ENCODE measurements at regions not wholly inside any gene's neighbourhood (a gene's known extent, or its start where the extent isn't known, plus 50 kb on each side); places are given as distances from the start of the nearest gene placed in this dataset.
A peak's percentile ranks its signal among the peaks of the same experiment; 100 is the strongest.
"Not testable (repeated sequence)": the region's sequence is repeated elsewhere in the genome, so short reads cannot be mapped to it uniquely, and the experiment has no call there.

- BruUV-seq (replicated peaks); in situ Hi-C loops (cut with MboI); H3K36me3 ChIP-seq (ENCODE audit: control insufficient read depth, insufficient read depth, low read length); ATAC-seq; H3K4me1 ChIP-seq (replicated peaks in 1 of 2; ENCODE audit: control insufficient read depth in 2 of 2, insufficient read depth in 2 of 2, low read length in 2 of 2); H4K20me1 ChIP-seq (replicated peaks; ENCODE audit: control insufficient read depth, insufficient read depth, low read length); H3K27ac ChIP-seq (ENCODE audit: extremely low read depth, low read depth, low read length); H3K9ac ChIP-seq (ENCODE audit: insufficient read depth in 1 of 2, low read depth in 2 of 2, low read length in 2 of 2); CTCF ChIA-PET (ENCODE audit: low intra/inter-chr PET ratio); POLR2A ChIA-PET; H3K9me3 ChIP-seq (replicated peaks; ENCODE audit: control insufficient read depth, insufficient read depth, low read depth, low read length); FAIRE-seq; H3K27me3 ChIP-seq (ENCODE audit: control insufficient read depth in 2 of 2, insufficient read depth in 2 of 2, low read length in 2 of 2); H3K79me2 ChIP-seq (ENCODE audit: control insufficient read depth, insufficient read depth, low read length); H3K9me1 ChIP-seq (ENCODE audit: control insufficient read depth, insufficient read depth, low read length); H3K4me2 ChIP-seq (ENCODE audit: insufficient read depth, low read length); H2AFZ ChIP-seq (ENCODE audit: low read depth, low read length); H3K4me3 ChIP-seq; DNase-seq (ENCODE audit: extremely low read depth in 1 of 4, low spot score in 3 of 4): not testable (repeated sequence)
- intact Hi-C loops (cut with micrococcal nuclease), result loop anchor here (5.0 kb wide), 1 partner anchor 513 kb away; the partner anchor contains the start of gene CTSO
- WGBS (ENCODE audit: insufficient coverage, low coverage, missing lambda C conversion rate), result 2% methylated on average over 6 of the region's 6 CpGs
- TF ChIP-seq ZNF316 (IDR thresholded peaks at IDR 0.05), result peak; percentile 46; the same call in 1 of the 2 replicates
- peak; percentile 29; the same call in 1 of the 2 replicates for TF ChIP-seq C11orf30 (IDR thresholded peaks at IDR 0.05; ENCODE audit: low read depth)
Measured at GRCh38 chr4:155439760-155440159, 63.0 kb upstream of the MAP9 start.

GRCh38 chr4:155434904-155435303, 58.1 kb upstream of the MAP9 start:
- 2% methylated on average over 3 of the region's 3 CpGs for WGBS (ENCODE audit: insufficient coverage, low coverage, missing lambda C conversion rate)
- Histone ChIP-seq H3K9me3 (replicated peaks; ENCODE audit: control insufficient read depth, insufficient read depth, low read depth, low read length) (no peaks in the 10 kb centered on the region), H3K27me3 (ENCODE audit: control insufficient read depth in 2 of 2, insufficient read depth in 2 of 2, low read length in 2 of 2) (no peaks in the 10 kb centered on the region), H4K20me1 (replicated peaks; ENCODE audit: control insufficient read depth, insufficient read depth, low read length) (no peaks in the 10 kb centered on the region), H3K4me1 (replicated peaks in 1 of 2; ENCODE audit: control insufficient read depth in 2 of 2, insufficient read depth in 2 of 2, low read length in 2 of 2) (no peaks in the 10 kb centered on the region), H3K4me3 (no peak overlapping the region), H3K27ac (ENCODE audit: extremely low read depth, low read depth, low read length) (no peak overlapping the region), H2AFZ (ENCODE audit: low read depth, low read length) (no peak overlapping the region), H3K9me1 (ENCODE audit: control insufficient read depth, insufficient read depth, low read length) (no peaks in the 10 kb centered on the region), H3K36me3 (ENCODE audit: control insufficient read depth, insufficient read depth, low read length) (no peaks in the 10 kb centered on the region), H3K9ac (ENCODE audit: insufficient read depth in 1 of 2, low read depth in 2 of 2, low read length in 2 of 2) (no peak overlapping the region), H3K79me2 (ENCODE audit: control insufficient read depth, insufficient read depth, low read length) (no peaks in the 10 kb centered on the region), H3K4me2 (ENCODE audit: insufficient read depth, low read length) (no peak overlapping the region)
- in situ Hi-C loops (cut with MboI), result no loop called here
- ChIA-PET POLR2A (no interaction called here), CTCF (ENCODE audit: low intra/inter-chr PET ratio) (no interaction called here)
- no TSS peak for BruUV-seq (replicated peaks)
- intact Hi-C loops (cut with micrococcal nuclease), result no loop called here
- DNase-seq (ENCODE audit: extremely low read depth in 1 of 4, low spot score in 3 of 4) (no peak), ATAC-seq (no peak), FAIRE-seq (no peak)
- no peak for TF ChIP-seq IFI16 (CRISPR knock-in tag; IDR thresholded peaks at IDR 0.05)
- no peak for TF ChIP-seq SRSF1 (IDR thresholded peaks at IDR 0.05; ENCODE audit: low read depth, low read length)
- TF ChIP-seq ZNF174 (CRISPR knock-in tag; IDR thresholded peaks at IDR 0.05), result no peak
- TF ChIP-seq ZNF77 (CRISPR knock-in tag; IDR thresholded peaks at IDR 0.05), result no peak
- no peak for TF ChIP-seq BRF1 (IDR thresholded peaks at IDR 0.05; ENCODE audit: borderline replicate concordance, extremely low read depth, insufficient read length)
- no peak for TF ChIP-seq TFAP4 (CRISPR knock-in tag; IDR thresholded peaks at IDR 0.05; ENCODE audit: borderline replicate concordance)
- no peak for TF ChIP-seq FOXK2 (conservative IDR thresholded peaks at IDR 0.05 in 1 of 2, IDR thresholded peaks at IDR 0.05 in 1 of 2; ENCODE audit: low read depth in 2 of 2)
- TF ChIP-seq PHF21A (IDR thresholded peaks at IDR 0.05; ENCODE audit: borderline replicate concordance, low read depth), result no peak
- TF ChIP-seq ID3 (CRISPR knock-in tag; IDR thresholded peaks at IDR 0.05), result no peak
- TF ChIP-seq ID3 (tag; IDR thresholded peaks at IDR 0.05), result no peak
- no peak for TF ChIP-seq MCM2 (IDR thresholded peaks at IDR 0.05; ENCODE audit: low read depth)
- TF ChIP-seq TSHZ1 (CRISPR knock-in tag; IDR thresholded peaks at IDR 0.05), result no peak

Measured in K562 (cell line).